ENCODE measurements at regions not wholly inside any gene's neighbourhood (a gene's known extent, or its start where the extent isn't known, plus 50 kb on each side); places are given as distances from the start of the nearest gene placed in this dataset.

DNA sequence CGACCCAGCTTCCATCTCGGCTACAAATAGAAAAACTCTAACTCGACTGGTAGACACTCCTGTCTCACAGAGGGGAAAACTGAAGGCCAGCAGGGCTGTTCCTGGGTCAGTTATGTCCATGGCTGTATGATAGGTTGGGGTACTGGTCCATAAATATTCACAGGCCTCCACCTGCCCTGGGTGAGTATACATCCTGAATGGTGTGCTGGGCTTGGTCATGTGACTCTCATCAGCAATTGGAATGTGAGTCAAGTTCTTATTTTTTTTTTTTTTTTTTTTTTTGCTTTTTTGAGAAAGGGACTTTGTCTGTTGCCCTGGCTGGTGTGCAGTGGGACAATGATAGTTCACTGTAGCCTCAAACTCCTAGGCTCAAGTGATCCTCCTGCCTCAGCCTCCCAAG is 58.3 kb upstream of the NEK6 start:
- H3K4me1 ChIP-seq (ENCODE audit: control insufficient read depth, low read depth, low read length): no peaks in the 10 kb centered on the region
- no peak overlapping the region for H4K8ac ChIP-seq (ENCODE audit: low read depth, low read length)
- no peaks in the 10 kb centered on the region for H3K36me3 ChIP-seq (ENCODE audit: control insufficient read depth, insufficient read depth, low read length)
- no peaks in the 10 kb centered on the region for H3K79me2 ChIP-seq (ENCODE audit: control insufficient read depth, insufficient read depth, low read length)
- no peak overlapping the region for H2BK120ac ChIP-seq (ENCODE audit: low read depth, low read length)
- H3K79me1 ChIP-seq (ENCODE audit: low read length): no peaks in the 10 kb centered on the region
- no peak overlapping the region for H3K4me3 ChIP-seq (ENCODE audit: low read length)
- no peak overlapping the region for H3K56ac ChIP-seq (ENCODE audit: low read length)
- no peak overlapping the region for H2BK15ac ChIP-seq (replicated peaks; ENCODE audit: low read depth)
- DNase-seq: no peak
- no peaks in the 10 kb centered on the region for H3K27me3 ChIP-seq (ENCODE audit: insufficient read depth, low read length, poor library complexity)
- H2AK5ac ChIP-seq (ENCODE audit: low read length): no peak overlapping the region
- H3K27ac ChIP-seq (ENCODE audit: low read depth, low read length): no peak overlapping the region
- no peak overlapping the region for H3K23ac ChIP-seq (ENCODE audit: low read length)
- no peak overlapping the region for H3K4ac ChIP-seq (ENCODE audit: low read depth, low read length)
- H3K18ac ChIP-seq (ENCODE audit: low read length): no peak overlapping the region
- H3K4me2 ChIP-seq (ENCODE audit: low read length): no peak overlapping the region
- H2BK5ac ChIP-seq (ENCODE audit: low read length): no peak overlapping the region
- H3K9ac ChIP-seq (ENCODE audit: low read length): no peak overlapping the region
- H4K5ac ChIP-seq (ENCODE audit: low read length): no peak overlapping the region
- WGBS (ENCODE audit: extremely low coverage, insufficient coverage, low lambda C conversion rate): no CpG with 5 or more reads among the region's 3 CpGs

DNA sequence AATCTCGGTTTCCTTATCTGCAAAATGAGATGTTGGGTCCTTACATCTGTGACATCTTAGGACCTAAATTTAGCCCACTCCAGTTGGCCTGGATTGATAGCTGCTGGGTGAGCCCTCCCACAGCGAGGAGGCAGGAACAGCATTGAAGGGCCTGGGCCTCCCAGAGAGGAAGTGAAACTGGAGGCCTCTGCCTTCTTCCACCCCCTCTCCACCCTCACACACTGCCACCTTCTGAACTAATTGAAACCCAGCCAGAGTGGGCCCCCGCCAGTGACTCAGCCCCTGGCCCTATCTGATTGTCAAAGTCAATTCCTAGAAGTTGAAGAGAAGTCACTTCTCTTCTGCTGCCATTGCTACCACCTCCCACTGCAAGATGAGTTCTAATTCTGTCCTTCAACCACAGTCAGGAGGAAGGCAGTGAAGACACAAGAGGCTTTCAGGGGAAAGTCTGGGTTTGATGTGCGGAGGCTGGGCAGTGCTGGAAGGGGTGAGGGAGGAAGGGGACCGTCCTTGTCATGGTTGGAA is 55.2 kb upstream of the NEK6 start:
- no peak overlapping the region for H4K8ac ChIP-seq (ENCODE audit: low read depth, low read length)
- no peak overlapping the region for H2BK5ac ChIP-seq (ENCODE audit: low read length)
- H2AK5ac ChIP-seq (ENCODE audit: low read length): no peak overlapping the region
- H3K18ac ChIP-seq (ENCODE audit: low read length): no peak overlapping the region
- no peak overlapping the region for H4K5ac ChIP-seq (ENCODE audit: low read length)
- no peak overlapping the region for H3K27ac ChIP-seq (ENCODE audit: low read depth, low read length)
- H3K79me2 ChIP-seq (ENCODE audit: control insufficient read depth, insufficient read depth, low read length): no peaks in the 10 kb centered on the region
- H3K4me2 ChIP-seq (ENCODE audit: low read length): no peak overlapping the region
- no peak overlapping the region for H2BK120ac ChIP-seq (ENCODE audit: low read depth, low read length)
- H3K27me3 ChIP-seq (ENCODE audit: insufficient read depth, low read length, poor library complexity): no peaks in the 10 kb centered on the region
- DNase-seq: peak; percentile 42
- no CpG with 5 or more reads among the region's 5 CpGs for WGBS (ENCODE audit: extremely low coverage, insufficient coverage, low lambda C conversion rate)
- H3K36me3 ChIP-seq (ENCODE audit: control insufficient read depth, insufficient read depth, low read length): no peaks in the 10 kb centered on the region
- H3K23ac ChIP-seq (ENCODE audit: low read length): peak overlapping the region; percentile 15
- H3K79me1 ChIP-seq (ENCODE audit: low read length): no peaks in the 10 kb centered on the region
- no peak overlapping the region for H2BK15ac ChIP-seq (replicated peaks; ENCODE audit: low read depth)
- no peak overlapping the region for H3K4me3 ChIP-seq (ENCODE audit: low read length)
- no peak overlapping the region for H3K56ac ChIP-seq (ENCODE audit: low read length)
- H3K9ac ChIP-seq (ENCODE audit: low read length): no peak overlapping the region
- H3K4ac ChIP-seq (ENCODE audit: low read depth, low read length): no peak overlapping the region
- no peaks in the 10 kb centered on the region for H3K4me1 ChIP-seq (ENCODE audit: control insufficient read depth, low read depth, low read length)

GRCh38 chr9:124205686-124206352 is 51.9 kb upstream of the NEK6 start:
- Histone ChIP-seq H3K4ac (ENCODE audit: low read depth, low read length) (no peak overlapping the region), H3K4me2 (ENCODE audit: low read length) (no peak overlapping the region), H3K79me2 (ENCODE audit: control insufficient read depth, insufficient read depth, low read length) (no peaks in the 10 kb centered on the region), H2BK15ac (replicated peaks; ENCODE audit: low read depth) (no peak overlapping the region), H4K8ac (ENCODE audit: low read depth, low read length) (no peak overlapping the region), H2BK120ac (ENCODE audit: low read depth, low read length) (no peak overlapping the region), H3K36me3 (ENCODE audit: control insufficient read depth, insufficient read depth, low read length) (no peaks in the 10 kb centered on the region), H3K4me3 (ENCODE audit: low read length) (no peak overlapping the region), H3K9ac (ENCODE audit: low read length) (no peak overlapping the region), H3K79me1 (ENCODE audit: low read length) (no peaks in the 10 kb centered on the region), H3K27ac (ENCODE audit: low read depth, low read length) (no peak overlapping the region), H3K27me3 (ENCODE audit: insufficient read depth, low read length, poor library complexity) (no peaks in the 10 kb centered on the region), H3K18ac (ENCODE audit: low read length) (no peak overlapping the region), H3K56ac (ENCODE audit: low read length) (no peak overlapping the region), H2BK5ac (ENCODE audit: low read length) (no peak overlapping the region), H2AK5ac (ENCODE audit: low read length) (no peak overlapping the region), H3K23ac (ENCODE audit: low read length) (no peak overlapping the region), H3K4me1 (ENCODE audit: control insufficient read depth, low read depth, low read length) (no peaks in the 10 kb centered on the region), H4K5ac (ENCODE audit: low read length) (no peak overlapping the region)
- no CpG with 5 or more reads among the region's 2 CpGs for WGBS (ENCODE audit: extremely low coverage, insufficient coverage, low lambda C conversion rate)
- DNase-seq: peak; percentile 31

DNA sequence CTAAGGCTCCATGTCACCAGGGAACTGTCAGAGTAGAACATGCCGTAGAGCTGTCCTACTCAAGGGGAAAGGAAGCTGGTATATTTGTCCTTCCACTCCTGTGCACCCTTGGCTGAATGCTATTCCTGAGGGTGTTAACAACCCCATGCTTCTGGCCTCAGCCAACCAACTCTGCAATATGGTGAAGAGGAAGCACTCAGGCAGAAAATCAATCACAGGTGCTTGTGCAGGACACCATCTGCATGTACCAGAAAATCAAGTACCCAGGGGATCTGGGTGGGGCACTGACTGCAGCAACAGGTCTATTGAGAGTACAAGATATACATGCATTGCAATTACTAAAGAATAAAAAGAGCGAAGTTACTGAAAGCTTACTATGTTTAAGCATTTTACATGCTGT is 51.4 kb upstream of the NEK6 start:
- Histone ChIP-seq H2BK5ac (ENCODE audit: low read length) (no peak overlapping the region), H3K4me2 (ENCODE audit: low read length) (no peak overlapping the region), H4K8ac (ENCODE audit: low read depth, low read length) (no peak overlapping the region), H3K27me3 (ENCODE audit: insufficient read depth, low read length, poor library complexity) (no peaks in the 10 kb centered on the region), H3K23ac (ENCODE audit: low read length) (no peak overlapping the region), H3K79me2 (ENCODE audit: control insufficient read depth, insufficient read depth, low read length) (no peaks in the 10 kb centered on the region), H3K18ac (ENCODE audit: low read length) (no peak overlapping the region), H3K79me1 (ENCODE audit: low read length) (no peaks in the 10 kb centered on the region), H2BK15ac (replicated peaks; ENCODE audit: low read depth) (no peak overlapping the region), H4K5ac (ENCODE audit: low read length) (no peak overlapping the region), H3K9ac (ENCODE audit: low read length) (no peak overlapping the region), H2BK120ac (ENCODE audit: low read depth, low read length) (no peak overlapping the region), H3K36me3 (ENCODE audit: control insufficient read depth, insufficient read depth, low read length) (no peaks in the 10 kb centered on the region), H3K4me1 (ENCODE audit: control insufficient read depth, low read depth, low read length) (no peaks in the 10 kb centered on the region), H3K4me3 (ENCODE audit: low read length) (no peak overlapping the region), H2AK5ac (ENCODE audit: low read length) (no peak overlapping the region), H3K27ac (ENCODE audit: low read depth, low read length) (no peak overlapping the region), H3K56ac (ENCODE audit: low read length) (no peak overlapping the region), H3K4ac (ENCODE audit: low read depth, low read length) (no peak overlapping the region)
- no CpG with 5 or more reads among the region's 2 CpGs for WGBS (ENCODE audit: extremely low coverage, insufficient coverage, low lambda C conversion rate)
- DNase-seq: no peak
